HTR-8/SVneo (cell line): ENCODE measurements at regions not wholly inside any gene's neighbourhood (a gene's known extent, or its start where the extent isn't known, plus 50 kb on each side); places are given as distances from the start of the nearest gene placed in this dataset.
A peak's percentile ranks its signal among the peaks of the same experiment; 100 is the strongest.

Experiments
- DNase-seq: peaks from one replicate; pipeline ENCODE4 v3.0.0; 2011; ENCODE audit warnings: low spot score, mixed read lengths; ENCODE audit not compliant: insufficient read length
- FAIRE-seq: peaks from 2 replicates; lab custom pipeline; 2011; peaks lifted over from hg19 to GRCh38; lab: Jason Lieb, UNC

DNA sequence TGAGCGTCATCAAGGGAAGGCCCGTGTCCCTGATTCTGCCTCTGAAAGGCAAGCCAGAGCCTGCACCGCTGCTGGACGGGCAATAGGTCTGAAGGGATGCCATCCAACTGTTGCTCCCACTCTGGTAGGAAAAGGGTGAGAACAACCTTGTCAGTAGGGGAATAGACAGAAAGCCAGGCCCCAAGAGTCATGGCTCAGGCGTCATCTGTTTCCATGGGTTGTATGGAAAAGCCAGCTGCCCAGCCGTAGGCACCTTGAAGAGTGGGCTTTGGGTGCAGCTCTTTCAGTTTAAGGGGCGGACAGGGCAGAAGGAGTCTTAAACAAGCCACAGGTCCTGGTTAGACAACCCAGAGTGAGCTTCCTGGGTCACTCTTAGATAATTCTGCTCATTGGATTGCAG, 66.5 kb downstream of the RNF6 start:
- DNase-seq (no peak), FAIRE-seq (no peak)

DNA sequence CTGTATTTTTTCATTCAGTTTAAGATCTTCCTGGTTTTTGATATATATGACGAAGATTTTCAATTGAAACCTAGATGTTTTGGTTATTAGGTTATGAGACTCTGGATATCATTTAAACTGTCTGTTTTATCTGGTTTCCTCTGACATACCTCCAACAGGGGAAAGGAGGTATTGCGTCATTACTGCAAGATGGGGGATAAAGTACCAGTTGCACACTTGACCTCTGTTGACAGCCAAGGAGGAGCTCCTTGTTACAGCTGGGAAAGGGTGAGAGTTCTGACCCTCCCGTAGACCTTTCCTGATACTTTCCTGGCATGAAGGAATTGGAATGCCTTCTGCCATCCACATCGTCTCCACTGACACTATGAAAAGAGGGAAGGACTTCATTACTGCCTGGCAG, 82.0 kb upstream of the SHISA2 start:
- FAIRE-seq (no peak), DNase-seq (no peak)

DNA sequence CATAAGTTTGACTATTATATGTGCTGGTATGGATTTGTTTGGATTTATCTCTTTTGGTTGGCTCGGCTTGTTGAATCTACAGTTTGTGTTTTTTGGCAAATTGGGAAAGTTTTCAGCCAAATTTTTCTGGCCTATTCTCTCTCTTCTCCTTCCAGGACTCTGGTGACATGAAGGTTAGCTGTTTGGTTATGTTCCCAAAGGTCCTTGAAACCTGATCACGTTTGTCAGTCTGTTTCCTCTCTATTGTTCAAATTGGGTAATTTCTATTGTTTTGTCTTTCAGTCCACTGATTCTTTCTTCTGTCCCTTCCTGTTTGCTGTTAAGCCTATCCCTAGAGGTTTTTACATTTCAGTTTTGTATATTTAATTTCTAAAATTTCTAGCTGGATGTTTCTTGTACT, 81.5 kb upstream of the SHISA2 start:
- no peak for FAIRE-seq
- no peak for DNase-seq

DNA sequence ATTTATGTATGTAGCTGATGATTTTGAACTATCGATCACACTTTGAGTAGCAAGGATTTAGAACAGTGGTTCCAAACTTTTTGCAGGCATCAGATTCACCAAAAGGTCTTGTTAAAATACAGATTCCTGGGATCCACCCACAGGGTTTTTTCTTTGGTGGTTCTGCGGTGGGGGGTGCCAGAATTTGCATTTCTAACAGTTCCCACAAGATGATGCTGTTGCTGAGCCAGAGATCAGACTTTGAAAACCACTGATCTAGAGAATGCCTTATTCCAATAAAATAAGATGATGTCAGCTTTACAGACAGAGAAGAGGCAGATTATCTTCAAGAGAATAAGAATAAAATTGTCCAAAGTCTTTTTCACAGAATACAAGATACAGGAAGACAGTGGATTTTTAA, 80.9 kb upstream of the SHISA2 start:
- DNase-seq = peak; percentile 8
- FAIRE-seq = no peak

DNA sequence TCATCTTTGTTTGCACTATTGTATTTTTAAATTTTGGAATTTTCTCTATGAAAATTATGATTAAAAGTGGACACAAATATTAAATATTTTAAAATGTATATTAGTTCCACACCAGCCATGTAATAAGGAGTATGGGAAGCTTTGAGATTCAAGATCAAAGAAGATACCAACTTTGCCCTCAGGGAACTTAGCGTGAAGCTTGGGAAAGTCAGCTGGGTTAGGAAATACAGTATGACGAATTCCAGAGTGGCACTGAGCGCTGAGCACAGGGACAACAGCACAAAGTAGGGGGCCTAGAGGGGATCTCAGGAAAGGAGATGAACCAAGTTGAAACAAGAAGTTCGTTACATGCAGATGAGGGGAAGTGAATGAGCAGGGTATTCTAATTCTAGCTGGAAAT, 76.9 kb upstream of the SHISA2 start:
- FAIRE-seq (no peak), DNase-seq (no peak)

DNA sequence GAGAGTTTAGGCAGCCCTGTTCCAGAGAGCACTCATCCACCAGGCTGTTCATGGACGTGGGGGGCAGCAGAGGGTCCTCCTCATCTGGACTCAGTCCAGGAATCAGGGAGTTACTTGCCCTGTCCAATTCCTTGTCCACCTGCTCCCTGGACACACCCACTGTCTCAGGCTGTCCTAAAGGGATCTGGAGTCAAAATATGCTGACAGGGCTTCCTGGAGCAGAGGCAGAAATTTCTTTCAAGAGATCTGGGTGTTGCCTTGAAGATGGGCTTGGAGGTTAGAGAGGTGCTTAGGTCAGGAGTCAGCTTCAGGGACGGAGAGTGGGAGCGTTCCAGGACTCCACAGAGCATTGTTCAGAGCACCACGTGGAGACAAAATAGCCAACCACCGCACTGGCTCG, 65.8 kb upstream of the SHISA2 start:
- FAIRE-seq (no peak), DNase-seq (no peak)

DNA sequence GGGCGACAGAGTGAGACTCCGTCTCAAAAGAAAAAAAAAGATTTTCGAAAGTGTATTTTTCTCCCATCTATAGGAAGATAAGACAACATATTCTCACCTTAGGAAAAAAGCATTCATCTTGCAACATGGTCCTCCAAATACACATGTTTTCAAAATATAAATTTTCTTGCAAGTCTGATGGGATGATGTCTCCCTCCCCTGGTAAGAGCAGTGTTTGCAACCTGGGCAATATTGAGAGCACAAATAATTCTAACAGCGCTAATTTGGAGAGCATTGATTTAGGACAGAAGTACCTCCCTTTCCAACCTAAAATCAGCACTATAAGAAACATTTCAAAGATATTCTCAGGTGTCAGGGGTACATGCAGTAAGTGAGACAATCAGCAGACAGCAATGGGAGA, 61.0 kb upstream of the SHISA2 start:
- FAIRE-seq (no peak), DNase-seq (no peak)

DNA sequence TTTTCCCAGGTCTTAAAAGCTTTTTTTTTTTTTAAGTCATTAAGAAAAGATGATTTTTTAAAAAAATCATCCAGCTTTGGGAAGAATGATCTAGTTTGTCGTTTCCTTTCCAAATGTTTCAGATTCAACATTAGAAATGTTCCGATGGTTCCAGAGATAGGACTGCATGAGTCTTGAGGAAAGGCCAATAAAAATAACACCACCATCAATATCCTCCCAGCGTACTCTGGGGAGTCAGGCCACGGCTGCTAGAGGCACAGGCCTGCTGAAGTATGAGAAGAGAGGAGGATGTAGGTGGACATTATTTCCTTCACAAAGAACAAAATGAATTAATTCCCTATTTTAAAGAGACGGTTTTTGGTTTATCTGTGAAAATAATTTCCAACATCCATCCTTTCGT, 60.0 kb upstream of the SHISA2 start:
- FAIRE-seq (no peak), DNase-seq (no peak)
